ENCODE measurements at regions not wholly inside any gene's neighbourhood (a gene's known extent, or its start where the extent isn't known, plus 50 kb on each side); places are given as distances from the start of the nearest gene placed in this dataset.

- FAIRE-seq (no peak), DNase-seq (ENCODE audit: low read depth in 1 of 2, low spot score in 2 of 2) (peak in 1 of 2 experiments; percentile 62)
- no peak overlapping the region for H2AK5ac ChIP-seq (ENCODE audit: low read depth, low read length)
- peak overlapping the region; percentile 1 for H4K91ac ChIP-seq (replicated peaks; ENCODE audit: insufficient read length, low read length)
- no peak overlapping the region for H2AFZ ChIP-seq (ENCODE audit: low read length)
- H4K20me1 ChIP-seq (replicated peaks in 1 of 2; ENCODE audit: control insufficient read depth in 1 of 2, insufficient read depth in 2 of 2, low read length in 2 of 2): no peaks in the 10 kb centered on the region
- no peaks in the 10 kb centered on the region for H3K9me3 ChIP-seq (ENCODE audit: insufficient read depth in 2 of 2, low read depth in 1 of 2, low read length in 1 of 2)
- no peaks in the 10 kb centered on the region for H3K79me1 ChIP-seq (ENCODE audit: low read depth, low read length)
- no peak overlapping the region for H3K23ac ChIP-seq (ENCODE audit: insufficient read length)
- no peak overlapping the region; a peak in 2 of 8 replicates for H3K4me3 ChIP-seq (ENCODE audit: extremely low read depth in 1 of 4, insufficient read depth in 2 of 4, low read depth in 3 of 4, low read length in 4 of 4)
- H3K4me1 ChIP-seq (replicated peaks in 1 of 4; ENCODE audit: control insufficient read depth in 3 of 4, insufficient read depth in 4 of 4, low read length in 3 of 4): peaks cover 3 to 14% (median 8%) of the 10 kb centered on the region in 4 experiments; a peak in 6 of 7 replicates
- 10% methylated on average over 8 of the region's 9 CpGs; no CpG with 5 or more reads in 1 of the 2 experiments for WGBS, 2 experiments (ENCODE audit: extremely low coverage in 1 of 2, insufficient coverage in 1 of 2, insufficient read length in 1 of 2, insufficient replicate concordance in 2 of 2, low coverage in 1 of 2, low lambda C conversion rate in 2 of 2, missing lambda C conversion rate in 1 of 2)
- no peak overlapping the region for H3K9ac ChIP-seq (replicated peaks in 1 of 4; ENCODE audit: extremely low read depth in 1 of 4, low read depth in 3 of 4, low read length in 3 of 4)
- peak overlapping the region; percentile 4; the same call in 1 of the 2 replicates for H2BK20ac ChIP-seq (ENCODE audit: low read length)
- H2BK15ac ChIP-seq (ENCODE audit: low read length): no peak overlapping the region
- peak overlapping the region; percentile 86; the same call in 1 of the 2 replicates for H2BK5ac ChIP-seq (ENCODE audit: low read depth, low read length)
- peak overlapping the region; percentile 22; the same call in 1 of the 2 replicates for H2BK12ac ChIP-seq (ENCODE audit: low read depth, low read length)
- CTCF ChIA-PET (ENCODE audit: partially characterized antibody): interaction anchor here (0.7 to 1.8 kb wide), 6 partner anchors 13 to 229 kb away, joined by 3 to 8 read pairs (median 4); no protein-coding TSS in a partner anchor
- no peak overlapping the region for H4K8ac ChIP-seq (ENCODE audit: extremely low read depth, insufficient read depth, low read length)
- no peaks in the 10 kb centered on the region for H3K36me3 ChIP-seq (ENCODE audit: control insufficient read depth in 2 of 4, insufficient read depth in 4 of 4, low read length in 3 of 4)
- peak overlapping the region; percentile 10; the same call in 1 of the 2 replicates for H3K18ac ChIP-seq (ENCODE audit: extremely low read depth, low read length)
- no peaks in the 10 kb centered on the region for H3K23me2 ChIP-seq (ENCODE audit: low read depth, low read length)
- no peak overlapping the region for H3K14ac ChIP-seq (ENCODE audit: insufficient read length)
- TF ChIP-seq BRCA1 (IDR thresholded peaks at IDR 0.05; ENCODE audit: low read depth, low read length): no peak
- peak; percentile 82 for TF ChIP-seq TCF12 (IDR thresholded peaks at IDR 0.05; ENCODE audit: low read depth, low read length)
- peak; percentile 44; the same call in 1 of the 2 replicates for TF ChIP-seq MAX (IDR thresholded peaks at IDR 0.05)
- TF ChIP-seq E2F6 (IDR thresholded peaks at IDR 0.05): no peak
- TF ChIP-seq HDAC2 (IDR thresholded peaks at IDR 0.05; ENCODE audit: borderline replicate concordance in 1 of 2, low read depth in 2 of 2, low read length in 2 of 2): peak in 1 of 2 experiments; percentile 51; a peak in 1 of 4 replicates
- no peak for TF ChIP-seq GABPA (IDR thresholded peaks at IDR 0.05; ENCODE audit: borderline replicate concordance, insufficient read depth, low read length)
- H2BK120ac ChIP-seq (replicated peaks; ENCODE audit: low read depth, low read length): no peak overlapping the region
- POLR2A ChIA-PET (ENCODE audit: partially characterized antibody): interaction anchor here (1.0 to 4.3 kb wide), 6 partner anchors 10 to 25 kb away, joined by 3 to 32 read pairs (median 4); no protein-coding TSS in a partner anchor
- peak overlapping the region; percentile 28 to 53; a peak in 3 of 4 replicates for H3K4me2 ChIP-seq (ENCODE audit: insufficient read depth in 1 of 2, low read depth in 2 of 2, low read length in 2 of 2)
- no peaks in the 10 kb centered on the region for H3K79me2 ChIP-seq (ENCODE audit: control insufficient read depth in 1 of 2, insufficient read depth in 2 of 2, low read length in 2 of 2)
- H3K27ac ChIP-seq (ENCODE audit: low read depth, low read length): no peak overlapping the region
- no peak overlapping the region for H3K56ac ChIP-seq (replicated peaks; ENCODE audit: insufficient read length, low read depth, low read length)
- H3K4ac ChIP-seq (replicated peaks; ENCODE audit: insufficient read length, low read depth, low read length): peak overlapping the region; percentile 19
- H3K27me3 ChIP-seq (replicated peaks in 1 of 4; ENCODE audit: control insufficient read depth in 3 of 4, extremely low read depth in 1 of 4, insufficient read depth in 3 of 4, low read length in 3 of 4): no peaks in the 10 kb centered on the region; a peak in 1 of 7 replicates
- H4K5ac ChIP-seq (ENCODE audit: insufficient read length, low read depth, low read length): no peak overlapping the region
Measured at GRCh38 chr12:124130691-124131591, 157.9 kb downstream of the ZNF664 start.
